ENCODE measurements at regions not wholly inside any gene's neighbourhood (a gene's known extent, or its start where the extent isn't known, plus 50 kb on each side); places are given as distances from the start of the nearest gene placed in this dataset.

- peak; percentile 51 for DNase-seq (ENCODE audit: low read depth)
These were observed 93.2 kb downstream of the FOXF2 start for GRCh38 chr6:1482381-1483166.

GRCh38 chr6:1485678-1486077 is 96.3 kb downstream of the FOXF2 start:
- peak; percentile 81 for DNase-seq (ENCODE audit: low read depth)

GRCh38 chr6:1486387-1486786 is 97.0 kb downstream of the FOXF2 start:
- DNase-seq (ENCODE audit: low read depth), result no peak

- no peak for DNase-seq (ENCODE audit: low read depth)
These were observed 97.9 kb downstream of the FOXF2 start for GRCh38 chr6:1487239-1487638.

GRCh38 chr6:1491025-1491424 is 101.6 kb downstream of the FOXF2 start:
- DNase-seq (ENCODE audit: low read depth), result no peak

- no peak for DNase-seq (ENCODE audit: low read depth)
These were observed 102.4 kb downstream of the FOXF2 start for GRCh38 chr6:1491591-1492319.

- DNase-seq (ENCODE audit: low read depth), result no peak
These were observed 105.3 kb downstream of the FOXF2 start for GRCh38 chr6:1494671-1495070.

- no peak for DNase-seq (ENCODE audit: low read depth)
These were observed 106.0 kb downstream of the FOXF2 start for GRCh38 chr6:1495344-1495743.

GRCh38 chr6:1496092-1496491 is 106.7 kb downstream of the FOXF2 start:
- DNase-seq (ENCODE audit: low read depth), result no peak

GRCh38 chr6:1496836-1497760 is 107.7 kb downstream of the FOXF2 start:
- no peak for DNase-seq (ENCODE audit: low read depth)

GRCh38 chr6:1497761-1498105 is 108.4 kb downstream of the FOXF2 start:
- no peak for DNase-seq (ENCODE audit: low read depth)

GRCh38 chr6:1498491-1499113 is 109.2 kb downstream of the FOXF2 start:
- no peak for DNase-seq (ENCODE audit: low read depth)

GRCh38 chr6:1499777-1500176 is 109.9 kb upstream of the FOXC1 start:
- DNase-seq (ENCODE audit: low read depth), result no peak

- no peak for DNase-seq (ENCODE audit: low read depth)
These were observed 108.8 kb upstream of the FOXC1 start for GRCh38 chr6:1500913-1501312.

GRCh38 chr6:1502041-1502440 is 107.7 kb upstream of the FOXC1 start:
- DNase-seq (ENCODE audit: low read depth), result no peak

GRCh38 chr6:1503811-1504210 is 105.9 kb upstream of the FOXC1 start:
- DNase-seq (ENCODE audit: low read depth), result no peak

GRCh38 chr6:1504465-1504864 is 105.2 kb upstream of the FOXC1 start:
- DNase-seq (ENCODE audit: low read depth), result no peak

GRCh38 chr6:1507251-1507650 is 102.5 kb upstream of the FOXC1 start:
- DNase-seq (ENCODE audit: low read depth), result no peak

- no peak for DNase-seq (ENCODE audit: low read depth)
These were observed 100.5 kb upstream of the FOXC1 start for GRCh38 chr6:1509241-1509640.

GRCh38 chr6:1510239-1510638 is 99.5 kb upstream of the FOXC1 start:
- no peak for DNase-seq (ENCODE audit: low read depth)

GRCh38 chr6:1513215-1513780 is 96.4 kb upstream of the FOXC1 start:
- no peak for DNase-seq (ENCODE audit: low read depth)

GRCh38 chr6:1514078-1514477 is 95.6 kb upstream of the FOXC1 start:
- DNase-seq (ENCODE audit: low read depth), result no peak

Data from Daoy (cell line).